Embryonic facial prominence (tissue), 1 donor: ENCODE measurements at regions not wholly inside any gene's neighbourhood (a gene's known extent, or its start where the extent isn't known, plus 50 kb on each side); places are given as distances from the start of the nearest gene placed in this dataset.
"Not testable (repeated sequence)": the region's sequence is repeated elsewhere in the genome, so short reads cannot be mapped to it uniquely, and the experiment has no call there.

Source experiments
- DNase-seq: peaks from one replicate; pipeline ENCODE4 v3.0.0-alpha.2; 2016; ENCODE audit errors: extremely low spot score

- DNase-seq = no peak
Measured at GRCh38 chr2:4139316-4139715, 435.9 kb downstream of the DCDC2C start.

DNA sequence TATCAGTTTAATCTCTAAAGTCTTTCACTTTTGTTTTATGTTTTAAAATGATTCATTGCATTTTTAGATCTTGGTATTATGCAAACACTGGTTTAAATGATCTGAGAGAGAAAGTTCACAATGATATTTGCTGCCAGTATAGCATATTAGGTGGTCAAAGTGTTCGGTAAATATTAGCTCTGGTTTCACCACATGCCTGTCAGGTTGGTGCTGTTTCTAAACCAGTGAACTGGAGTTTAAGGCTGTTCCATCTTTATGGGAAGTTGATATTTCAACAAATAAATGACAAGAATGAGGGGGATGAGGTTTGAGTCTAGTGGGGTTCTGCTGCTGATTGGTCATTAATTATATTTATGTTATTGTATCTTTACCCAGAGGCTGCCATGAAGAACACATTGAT is 436.4 kb downstream of the DCDC2C start:
- DNase-seq = no peak

- DNase-seq = no peak
Measured at GRCh38 chr2:4140281-4140970, 437.1 kb downstream of the DCDC2C start.

DNA sequence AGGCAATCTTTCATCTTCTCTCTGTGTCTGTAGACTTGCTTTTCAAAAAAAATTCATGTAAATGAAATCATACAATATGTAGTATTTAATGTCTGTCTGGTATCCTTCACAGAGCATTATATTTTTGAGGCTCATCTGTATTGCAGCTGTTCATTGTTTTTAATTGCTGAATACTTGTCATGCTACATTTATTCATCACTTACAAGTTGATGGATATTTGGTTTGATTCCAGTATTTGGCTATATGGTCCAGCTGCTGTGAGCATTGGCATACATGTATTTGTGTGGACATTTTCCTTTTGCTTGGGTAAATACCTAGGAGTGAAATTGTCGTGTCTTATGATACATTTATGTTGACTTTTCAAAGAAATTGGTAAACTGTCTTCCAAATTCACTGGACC is 441.4 kb downstream of the DCDC2C start:
- no peak for DNase-seq

DNA sequence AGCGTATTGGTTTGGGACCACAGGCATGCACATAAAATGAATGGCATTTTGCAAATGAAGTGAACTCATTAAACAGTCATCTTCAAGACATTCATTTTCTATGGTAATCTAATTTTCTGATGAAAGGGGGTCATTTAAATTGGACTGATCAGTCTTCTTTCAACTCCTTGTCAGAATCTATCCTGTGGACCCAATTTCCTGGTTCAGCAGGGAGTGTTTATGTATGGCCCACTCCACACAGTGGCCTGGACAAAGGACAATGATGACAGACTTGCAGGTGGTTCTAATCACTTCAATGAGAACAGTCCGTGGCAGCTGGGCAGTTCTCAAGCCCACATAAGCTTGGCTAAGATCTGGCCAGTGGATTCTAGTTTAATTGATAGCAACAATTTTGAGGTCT is 448.1 kb downstream of the DCDC2C start:
- no peak for DNase-seq

DNA sequence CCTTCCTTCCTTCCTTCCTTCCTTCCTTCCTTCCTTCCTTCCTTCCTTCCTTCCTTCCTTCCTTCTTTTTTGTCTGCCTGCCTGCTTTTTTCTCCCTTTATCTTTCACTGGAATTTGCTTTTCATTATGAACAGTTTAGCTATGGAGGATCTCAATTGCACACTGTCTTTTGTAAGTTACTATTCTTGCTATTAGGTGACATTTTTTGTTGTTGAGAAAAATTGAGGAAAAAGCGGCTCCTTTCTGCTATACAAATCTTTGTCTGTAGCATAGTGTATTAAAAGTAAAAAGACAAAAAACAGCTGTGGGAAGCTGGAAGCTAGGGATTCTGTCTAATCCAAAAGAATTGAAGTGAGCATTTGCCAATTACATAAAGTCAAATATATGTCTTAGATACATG is 448.7 kb downstream of the DCDC2C start:
- DNase-seq = no peak

GRCh38 chr2:4168834-4169233 is 465.5 kb downstream of the DCDC2C start:
- no peak for DNase-seq

GRCh38 chr2:4174796-4175195 is 471.4 kb downstream of the DCDC2C start:
- no peak for DNase-seq

DNA sequence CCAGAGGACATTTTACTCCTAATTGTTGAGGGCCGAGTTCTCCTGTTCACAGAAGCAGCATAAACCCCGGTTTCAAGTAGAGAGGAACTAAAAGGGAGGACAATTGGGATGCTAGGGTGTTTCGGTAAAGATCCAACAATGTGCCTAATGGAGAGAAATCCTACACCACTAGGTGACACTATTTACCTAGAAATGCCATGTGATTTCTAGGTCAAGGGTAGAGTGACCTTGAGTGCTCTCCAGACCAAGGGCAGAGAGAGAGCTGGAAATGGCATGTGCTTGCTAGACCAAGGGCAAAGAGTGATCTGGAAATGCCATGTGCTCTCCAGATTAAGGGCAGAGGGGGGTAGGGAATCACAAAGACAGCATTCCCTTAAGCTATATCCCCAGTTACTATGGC is 472.0 kb downstream of the DCDC2C start:
- DNase-seq = no peak

DNA sequence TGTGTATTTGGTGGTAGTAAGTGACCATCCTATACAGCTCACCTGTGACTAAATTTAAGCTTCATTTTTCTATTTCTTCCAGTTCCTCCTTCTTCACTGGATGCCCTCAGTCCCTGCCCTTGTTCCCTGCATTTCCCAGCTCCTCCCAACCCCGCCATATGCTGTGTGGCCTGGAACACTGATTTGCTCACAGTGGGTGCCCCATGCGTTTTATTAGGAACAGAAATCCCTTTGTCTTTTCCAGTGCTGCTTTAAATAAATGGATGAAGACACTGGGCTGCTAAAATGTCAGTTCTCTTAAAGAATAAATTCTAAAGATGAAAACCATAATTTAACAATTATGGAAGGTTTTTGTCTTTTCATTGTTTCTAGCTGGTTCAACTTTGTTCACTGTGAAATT is 477.3 kb downstream of the DCDC2C start:
- no peak for DNase-seq

DNA sequence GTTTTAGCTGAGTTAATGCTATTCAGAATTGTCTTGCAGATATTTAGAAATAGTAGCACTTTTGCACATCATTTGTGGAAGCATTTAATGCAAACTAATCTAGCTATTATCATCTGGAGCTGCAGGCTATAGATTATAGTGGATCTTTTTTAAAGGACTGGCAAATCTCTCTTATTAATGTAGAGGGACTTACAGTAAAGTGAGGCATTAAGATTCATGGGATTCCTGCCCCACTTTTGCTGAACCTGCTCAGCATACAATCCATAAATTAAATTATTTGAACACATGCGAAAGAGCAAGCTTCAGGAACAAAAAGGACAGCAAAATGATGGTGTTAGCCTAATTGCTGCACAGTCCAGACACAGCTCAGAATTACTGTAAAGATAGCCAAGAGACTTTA is 477.7 kb downstream of the DCDC2C start:
- no peak for DNase-seq

DNA sequence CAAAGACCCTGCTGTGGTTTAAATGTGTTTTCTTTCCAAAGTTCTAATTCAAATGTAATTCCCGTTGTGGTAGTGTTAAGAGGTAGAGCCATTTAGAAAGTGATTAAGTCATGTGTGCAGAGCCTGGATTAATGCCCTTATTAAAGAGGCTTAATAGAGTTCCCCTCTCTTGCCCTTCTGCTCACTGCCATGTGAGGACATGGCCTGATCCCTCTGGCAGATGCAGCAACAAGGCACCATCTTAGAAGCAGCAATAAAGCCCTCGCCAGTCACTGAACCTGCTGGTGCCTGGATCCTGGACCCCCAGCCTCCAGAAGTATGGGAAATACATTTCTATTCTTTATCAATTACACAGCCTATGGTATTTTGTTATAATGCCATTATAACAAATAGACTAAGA is 485.2 kb downstream of the DCDC2C start:
- DNase-seq = no peak

DNA sequence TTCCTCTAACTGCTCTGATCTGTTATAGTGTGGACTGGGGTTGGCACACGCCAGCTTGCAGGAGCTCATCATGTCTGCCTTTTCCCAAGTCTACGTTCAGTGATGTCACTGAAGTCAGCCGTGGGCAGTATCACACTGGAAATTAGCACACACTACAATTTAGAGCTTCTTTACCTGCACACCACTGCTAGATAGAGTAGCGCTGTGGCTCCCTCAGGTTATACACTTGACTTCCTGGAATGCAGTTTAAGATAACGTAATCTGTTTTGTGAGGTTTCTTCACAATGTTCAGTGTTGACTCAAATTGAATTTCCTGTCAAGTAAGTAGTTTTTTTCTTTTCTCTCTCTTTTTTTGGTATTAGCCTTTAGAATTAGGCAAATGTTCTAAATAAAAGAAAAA is 487.2 kb downstream of the DCDC2C start:
- no peak for DNase-seq

DNA sequence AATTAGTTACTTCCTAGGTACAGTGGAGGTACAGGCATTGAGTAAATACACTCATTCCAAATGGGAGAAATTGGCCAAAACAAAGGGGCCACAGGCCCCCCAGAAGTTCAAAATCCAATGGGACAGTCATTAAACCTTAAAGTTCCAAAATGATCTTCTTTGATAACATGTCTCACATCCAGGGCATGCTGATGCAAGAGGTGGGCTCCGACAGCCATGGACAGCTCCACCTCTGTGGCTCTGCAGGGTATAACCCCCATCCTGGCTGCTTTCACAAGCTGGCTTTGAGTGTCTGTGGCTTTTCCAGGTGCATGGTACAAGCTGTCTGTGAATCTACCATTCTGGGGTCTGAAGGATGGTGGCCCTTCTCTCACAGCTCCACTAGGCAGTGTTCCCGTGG is 488.7 kb downstream of the DCDC2C start:
- no peak for DNase-seq

DNA sequence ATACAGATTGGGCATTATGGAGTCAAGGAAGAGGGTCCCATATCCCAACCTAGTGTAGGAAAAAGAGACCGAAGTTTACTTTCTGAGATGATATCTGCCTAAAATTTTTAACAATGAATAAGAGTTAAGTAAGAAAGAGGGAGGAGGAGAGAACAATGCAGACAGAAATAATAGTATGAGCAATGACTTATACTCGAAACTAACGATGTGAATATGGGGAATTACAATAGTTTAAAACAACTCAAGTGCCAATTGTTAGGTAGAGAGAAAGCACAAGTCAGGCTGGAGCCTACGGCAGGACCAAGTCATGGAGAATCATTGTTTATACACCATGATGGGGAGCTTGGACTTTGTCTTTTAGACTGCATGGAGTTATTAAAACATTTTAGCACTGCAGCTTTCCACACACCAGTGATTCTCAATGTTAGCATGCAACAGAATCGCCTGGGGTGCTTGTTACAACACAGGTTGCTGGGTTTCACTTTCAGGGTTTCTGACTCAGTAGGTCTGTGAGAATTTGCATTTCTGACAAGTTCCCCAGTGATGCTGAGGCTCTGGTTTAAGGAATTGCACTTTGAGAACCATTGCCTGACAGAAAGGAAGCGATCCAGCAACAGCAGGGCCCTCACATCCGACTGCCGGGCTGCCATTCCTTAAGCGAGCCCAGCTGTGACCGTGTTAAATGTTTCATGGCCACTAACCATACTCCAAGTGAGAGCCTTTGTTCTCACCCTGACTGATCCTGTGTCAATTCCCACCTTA is 511.2 kb downstream of the DCDC2C start:
- DNase-seq = no peak

GRCh38 chr2:4217737-4218136 is 514.4 kb downstream of the DCDC2C start:
- DNase-seq = no peak

GRCh38 chr2:4219101-4219500 is 515.7 kb downstream of the DCDC2C start:
- no peak for DNase-seq

DNA sequence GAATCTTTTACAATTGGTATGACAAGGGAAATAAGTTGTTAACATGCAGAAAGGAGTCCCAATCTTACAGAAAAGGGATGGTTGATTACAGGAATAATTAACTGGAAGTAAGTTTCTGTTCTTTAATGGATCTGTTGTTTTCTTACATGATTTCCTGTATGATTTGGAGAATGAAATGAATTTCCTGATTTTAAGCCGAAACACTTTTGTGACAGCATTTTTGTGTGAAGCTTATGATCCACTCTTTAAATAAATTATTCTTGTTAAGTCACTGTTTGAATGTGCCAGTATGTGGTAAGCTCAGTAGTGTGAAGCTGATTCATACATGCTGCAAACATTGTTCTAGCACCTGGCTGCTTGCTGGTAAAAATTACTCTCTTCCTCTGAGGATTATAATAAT is 516.2 kb downstream of the DCDC2C start:
- no peak for DNase-seq

GRCh38 chr2:4221434-4221833 is 518.1 kb downstream of the DCDC2C start:
- DNase-seq = no peak

GRCh38 chr2:4221845-4222244 is 518.5 kb downstream of the DCDC2C start:
- DNase-seq = no peak

- DNase-seq = not testable (repeated sequence)
Measured at GRCh38 chr2:4244422-4244821, 541.0 kb downstream of the DCDC2C start.

DNA sequence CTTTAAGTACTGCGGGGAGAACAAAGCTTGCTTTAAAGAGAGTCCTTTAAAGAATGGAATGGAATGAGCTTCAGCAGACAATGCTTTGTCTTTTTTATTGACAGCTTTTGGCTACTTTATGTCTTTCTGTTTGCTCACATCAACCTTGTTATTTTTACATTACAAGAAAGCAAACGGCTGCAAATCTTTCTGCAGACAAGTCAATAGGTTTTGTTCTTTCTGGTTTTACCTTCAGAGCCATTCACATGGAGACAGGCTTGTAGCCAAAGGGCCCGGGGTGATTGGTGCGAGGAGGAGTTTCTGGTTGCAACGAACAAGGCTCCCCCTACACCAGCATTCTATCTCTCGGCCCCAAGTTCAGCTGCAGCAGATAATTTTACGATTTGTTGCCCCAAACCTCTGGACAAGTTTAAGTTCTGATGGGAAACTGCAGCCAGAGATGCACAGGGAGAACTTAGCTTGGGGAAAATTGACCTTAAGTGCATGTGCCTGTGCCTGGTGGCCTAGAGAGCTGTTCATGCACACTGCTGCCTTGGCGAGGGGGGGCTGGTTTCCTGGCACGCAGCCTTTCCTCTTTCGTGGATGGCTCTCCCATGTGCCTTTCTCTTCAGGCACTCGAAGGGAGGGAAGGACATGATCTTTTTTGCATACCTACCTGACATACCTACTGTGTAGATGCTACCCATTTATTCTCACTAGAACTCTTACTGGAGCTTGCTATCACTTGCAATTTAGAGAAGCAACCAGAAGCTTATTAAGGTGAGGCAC is 543.2 kb downstream of the DCDC2C start:
- DNase-seq = no peak

GRCh38 chr2:4247791-4248190 is 544.4 kb downstream of the DCDC2C start:
- DNase-seq = no peak
